ENCODE measurements at regions not wholly inside any gene's neighbourhood (a gene's known extent, or its start where the extent isn't known, plus 50 kb on each side); places are given as distances from the start of the nearest gene placed in this dataset.

DNA sequence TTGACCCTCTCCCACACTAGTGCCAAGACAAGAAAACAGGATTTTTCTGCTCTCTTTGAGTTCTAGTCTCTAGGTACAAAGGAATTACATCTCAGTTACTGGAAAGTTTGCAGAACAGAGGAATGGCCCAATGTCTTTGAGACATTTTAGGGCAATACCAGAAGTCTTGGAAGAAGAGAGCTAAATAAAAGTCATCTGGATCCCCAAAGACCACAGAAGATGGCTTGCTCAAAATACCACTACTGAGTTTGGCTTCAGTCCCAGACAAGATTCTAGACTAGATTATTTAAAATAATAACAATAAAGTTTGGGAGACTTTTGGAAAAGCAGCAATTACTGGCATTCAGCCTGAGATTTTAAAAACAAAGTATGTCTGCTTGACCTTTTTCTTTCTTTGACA is 61.9 kb upstream of the HK2 start:
- TF ChIP-seq, protein P1, sequence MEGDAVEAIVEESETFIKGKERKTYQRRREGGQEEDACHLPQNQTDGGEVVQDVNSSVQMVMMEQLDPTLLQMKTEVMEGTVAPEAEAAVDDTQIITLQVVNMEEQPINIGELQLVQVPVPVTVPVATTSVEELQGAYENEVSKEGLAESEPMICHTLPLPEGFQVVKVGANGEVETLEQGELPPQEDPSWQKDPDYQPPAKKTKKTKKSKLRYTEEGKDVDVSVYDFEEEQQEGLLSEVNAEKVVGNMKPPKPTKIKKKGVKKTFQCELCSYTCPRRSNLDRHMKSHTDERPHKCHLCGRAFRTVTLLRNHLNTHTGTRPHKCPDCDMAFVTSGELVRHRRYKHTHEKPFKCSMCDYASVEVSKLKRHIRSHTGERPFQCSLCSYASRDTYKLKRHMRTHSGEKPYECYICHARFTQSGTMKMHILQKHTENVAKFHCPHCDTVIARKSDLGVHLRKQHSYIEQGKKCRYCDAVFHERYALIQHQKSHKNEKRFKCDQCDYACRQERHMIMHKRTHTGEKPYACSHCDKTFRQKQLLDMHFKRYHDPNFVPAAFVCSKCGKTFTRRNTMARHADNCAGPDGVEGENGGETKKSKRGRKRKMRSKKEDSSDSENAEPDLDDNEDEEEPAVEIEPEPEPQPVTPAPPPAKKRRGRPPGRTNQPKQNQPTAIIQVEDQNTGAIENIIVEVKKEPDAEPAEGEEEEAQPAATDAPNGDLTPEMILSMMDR (IDR thresholded peaks at IDR 0.05; ENCODE audit: poor library complexity, severe bottlenecking), result no peak
- TF ChIP-seq EZH2 (IDR thresholded peaks at IDR 0.05; ENCODE audit: borderline replicate concordance, insufficient read depth, low read length, poor library complexity, severe bottlenecking), result no peak
- no peak for TF ChIP-seq POLR2AphosphoS5 (IDR thresholded peaks at IDR 0.05)
- no peak for TF ChIP-seq SMC3 (conservative IDR thresholded peaks at IDR 0.05; ENCODE audit: poor library complexity)
- no peak for TF ChIP-seq TAF1 (IDR thresholded peaks at IDR 0.05; ENCODE audit: low read depth)
- TF ChIP-seq RAD21 (conservative IDR thresholded peaks at IDR 0.05), result no peak
- no peak for TF ChIP-seq MXI1 (conservative IDR thresholded peaks at IDR 0.05; ENCODE audit: poor library complexity, severe bottlenecking)
- no peak for TF ChIP-seq EP300 (conservative IDR thresholded peaks at IDR 0.05; ENCODE audit: poor library complexity, severe bottlenecking)
- TF ChIP-seq, protein P2, sequence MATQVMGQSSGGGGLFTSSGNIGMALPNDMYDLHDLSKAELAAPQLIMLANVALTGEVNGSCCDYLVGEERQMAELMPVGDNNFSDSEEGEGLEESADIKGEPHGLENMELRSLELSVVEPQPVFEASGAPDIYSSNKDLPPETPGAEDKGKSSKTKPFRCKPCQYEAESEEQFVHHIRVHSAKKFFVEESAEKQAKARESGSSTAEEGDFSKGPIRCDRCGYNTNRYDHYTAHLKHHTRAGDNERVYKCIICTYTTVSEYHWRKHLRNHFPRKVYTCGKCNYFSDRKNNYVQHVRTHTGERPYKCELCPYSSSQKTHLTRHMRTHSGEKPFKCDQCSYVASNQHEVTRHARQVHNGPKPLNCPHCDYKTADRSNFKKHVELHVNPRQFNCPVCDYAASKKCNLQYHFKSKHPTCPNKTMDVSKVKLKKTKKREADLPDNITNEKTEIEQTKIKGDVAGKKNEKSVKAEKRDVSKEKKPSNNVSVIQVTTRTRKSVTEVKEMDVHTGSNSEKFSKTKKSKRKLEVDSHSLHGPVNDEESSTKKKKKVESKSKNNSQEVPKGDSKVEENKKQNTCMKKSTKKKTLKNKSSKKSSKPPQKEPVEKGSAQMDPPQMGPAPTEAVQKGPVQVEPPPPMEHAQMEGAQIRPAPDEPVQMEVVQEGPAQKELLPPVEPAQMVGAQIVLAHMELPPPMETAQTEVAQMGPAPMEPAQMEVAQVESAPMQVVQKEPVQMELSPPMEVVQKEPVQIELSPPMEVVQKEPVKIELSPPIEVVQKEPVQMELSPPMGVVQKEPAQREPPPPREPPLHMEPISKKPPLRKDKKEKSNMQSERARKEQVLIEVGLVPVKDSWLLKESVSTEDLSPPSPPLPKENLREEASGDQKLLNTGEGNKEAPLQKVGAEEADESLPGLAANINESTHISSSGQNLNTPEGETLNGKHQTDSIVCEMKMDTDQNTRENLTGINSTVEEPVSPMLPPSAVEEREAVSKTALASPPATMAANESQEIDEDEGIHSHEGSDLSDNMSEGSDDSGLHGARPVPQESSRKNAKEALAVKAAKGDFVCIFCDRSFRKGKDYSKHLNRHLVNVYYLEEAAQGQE (IDR thresholded peaks at IDR 0.05; ENCODE audit: borderline replicate concordance), result no peak
